Activated naive CD8-positive, alpha-beta T cell treated with anti-CD3 and anti-CD28 coated beads for 36 hours (primary cell): ENCODE measurements at regions not wholly inside any gene's neighbourhood (a gene's known extent, or its start where the extent isn't known, plus 50 kb on each side); places are given as distances from the start of the nearest gene placed in this dataset.
A peak's percentile ranks its signal among the peaks of the same experiment; 100 is the strongest.

Experiments used
- DNase-seq: peaks from one replicate; pipeline ENCODE4 v3.0.0; 2021
- H3K27ac Mint-ChIP-seq: one replicate; pipeline ENCODE4 v1.8.0; 2022; ENCODE audit warnings: mild to moderate bottlenecking, moderate library complexity, mixed read lengths
- H3K27me3 Mint-ChIP-seq: one replicate; pipeline ENCODE4 v1.8.0; 2022; ENCODE audit warnings: mild to moderate bottlenecking, mixed read lengths
- H3K36me3 Mint-ChIP-seq: one replicate; pipeline ENCODE4 v1.8.0; 2021; ENCODE audit warnings: mild to moderate bottlenecking, mixed read lengths
- H3K4me1 Mint-ChIP-seq: one replicate; pipeline ENCODE4 v1.8.0; 2021; ENCODE audit warnings: mixed read lengths
- H3K4me3 Mint-ChIP-seq: one replicate; pipeline ENCODE4 v1.8.0; 2022; ENCODE audit warnings: mild to moderate bottlenecking, moderate library complexity, mixed read lengths
- H3K9me3 Mint-ChIP-seq: one replicate; pipeline ENCODE4 v1.8.0; 2022; ENCODE audit warnings: mixed read lengths

- H3K36me3 Mint-ChIP-seq = no peaks in the 10 kb centered on the region
- H3K27ac Mint-ChIP-seq = no peak overlapping the region
- no peaks in the 10 kb centered on the region for H3K9me3 Mint-ChIP-seq
- no peak overlapping the region for H3K4me3 Mint-ChIP-seq
- peaks cover 5% of the 10 kb centered on the region for H3K4me1 Mint-ChIP-seq
- peaks cover 23% of the 10 kb centered on the region for H3K27me3 Mint-ChIP-seq
- DNase-seq = no peak
Measured at GRCh38 chr1:199780948-199781670, 246.4 kb upstream of the NR5A2 start.

DNA sequence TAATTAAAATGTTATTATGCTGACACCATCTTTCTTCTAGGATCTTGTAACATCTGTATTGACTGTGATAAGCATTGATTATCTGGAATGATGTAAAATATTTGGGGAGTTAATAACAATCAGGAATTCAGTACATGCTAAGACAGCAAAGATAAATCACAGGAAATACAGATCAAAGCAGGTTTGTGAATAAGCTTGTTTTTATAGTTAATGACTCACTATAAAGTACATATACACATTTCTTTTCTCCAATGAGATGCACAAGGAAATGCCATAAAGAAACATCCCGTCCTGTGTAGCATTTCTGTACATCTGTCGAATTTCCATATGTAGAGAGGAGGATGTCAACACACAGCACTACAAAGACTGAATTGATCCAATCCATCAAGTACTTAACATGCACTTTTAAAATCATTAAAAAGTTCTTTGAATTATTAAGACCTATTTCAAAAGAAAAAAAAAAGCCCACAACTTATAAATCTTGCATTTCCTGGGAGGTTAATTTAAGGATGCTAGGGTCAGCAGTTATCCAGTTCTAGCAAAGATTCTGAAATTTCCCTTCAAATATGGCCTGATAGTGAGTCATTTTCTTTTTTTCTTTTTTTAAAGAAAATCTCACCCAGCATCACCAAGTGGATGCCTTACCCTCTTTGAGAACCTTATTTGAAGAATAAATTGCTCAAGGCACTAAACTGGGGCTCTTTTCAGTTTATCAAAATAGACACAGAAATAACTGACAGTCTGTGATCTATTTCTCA, 243.2 kb upstream of the NR5A2 start:
- Mint-ChIP-seq H3K9me3 (no peaks in the 10 kb centered on the region), H3K27ac (no peak overlapping the region), H3K36me3 (no peaks in the 10 kb centered on the region), H3K4me1 (peaks cover 5% of the 10 kb centered on the region), H3K4me3 (no peak overlapping the region), H3K27me3 (peaks cover 17% of the 10 kb centered on the region)
- DNase-seq = no peak

- peaks cover 12% of the 10 kb centered on the region for H3K27me3 Mint-ChIP-seq
- no peaks in the 10 kb centered on the region for H3K36me3 Mint-ChIP-seq
- DNase-seq = no peak
- H3K27ac Mint-ChIP-seq = no peak overlapping the region
- peaks cover 5% of the 10 kb centered on the region for H3K4me1 Mint-ChIP-seq
- no peak overlapping the region for H3K4me3 Mint-ChIP-seq
- H3K9me3 Mint-ChIP-seq = no peaks in the 10 kb centered on the region
Measured at GRCh38 chr1:199786695-199787094, 240.8 kb upstream of the NR5A2 start.

DNA sequence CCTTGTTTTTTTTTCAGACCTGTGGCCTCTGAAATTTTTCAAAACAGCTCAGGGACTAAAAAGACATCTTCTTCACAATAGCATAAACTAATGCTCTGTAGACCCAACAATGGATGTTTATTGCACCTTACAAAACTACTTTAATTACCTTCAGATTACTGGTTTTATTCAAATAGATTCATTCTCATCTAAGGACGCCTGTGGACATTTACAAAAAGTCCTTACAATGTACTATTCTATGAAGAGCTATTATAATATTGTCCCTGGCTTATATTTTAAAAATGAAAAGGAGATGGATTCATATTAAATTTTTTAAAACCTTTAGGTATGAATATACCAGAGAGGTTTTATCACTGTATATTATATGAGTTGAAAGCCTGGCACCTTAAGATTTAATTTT, 238.4 kb upstream of the NR5A2 start:
- Mint-ChIP-seq H3K27me3 (peaks cover 2% of the 10 kb centered on the region), H3K4me1 (no peaks in the 10 kb centered on the region), H3K4me3 (no peak overlapping the region), H3K36me3 (no peaks in the 10 kb centered on the region), H3K9me3 (no peaks in the 10 kb centered on the region), H3K27ac (no peak overlapping the region)
- no peak for DNase-seq

- peaks cover 2% of the 10 kb centered on the region for H3K9me3 Mint-ChIP-seq
- no peak overlapping the region for H3K27ac Mint-ChIP-seq
- peaks cover 8% of the 10 kb centered on the region for H3K27me3 Mint-ChIP-seq
- DNase-seq = no peak
- H3K4me3 Mint-ChIP-seq = no peak overlapping the region
- no peaks in the 10 kb centered on the region for H3K4me1 Mint-ChIP-seq
- H3K36me3 Mint-ChIP-seq = no peaks in the 10 kb centered on the region
Measured at GRCh38 chr1:199791495-199791894, 236.0 kb upstream of the NR5A2 start.

GRCh38 chr1:199792874-199793273, 234.6 kb upstream of the NR5A2 start:
- peaks cover 14% of the 10 kb centered on the region for H3K27me3 Mint-ChIP-seq
- H3K4me1 Mint-ChIP-seq = no peaks in the 10 kb centered on the region
- H3K36me3 Mint-ChIP-seq = no peaks in the 10 kb centered on the region
- H3K27ac Mint-ChIP-seq = no peak overlapping the region
- no peak for DNase-seq
- peaks cover 2% of the 10 kb centered on the region for H3K9me3 Mint-ChIP-seq
- no peak overlapping the region for H3K4me3 Mint-ChIP-seq

DNA sequence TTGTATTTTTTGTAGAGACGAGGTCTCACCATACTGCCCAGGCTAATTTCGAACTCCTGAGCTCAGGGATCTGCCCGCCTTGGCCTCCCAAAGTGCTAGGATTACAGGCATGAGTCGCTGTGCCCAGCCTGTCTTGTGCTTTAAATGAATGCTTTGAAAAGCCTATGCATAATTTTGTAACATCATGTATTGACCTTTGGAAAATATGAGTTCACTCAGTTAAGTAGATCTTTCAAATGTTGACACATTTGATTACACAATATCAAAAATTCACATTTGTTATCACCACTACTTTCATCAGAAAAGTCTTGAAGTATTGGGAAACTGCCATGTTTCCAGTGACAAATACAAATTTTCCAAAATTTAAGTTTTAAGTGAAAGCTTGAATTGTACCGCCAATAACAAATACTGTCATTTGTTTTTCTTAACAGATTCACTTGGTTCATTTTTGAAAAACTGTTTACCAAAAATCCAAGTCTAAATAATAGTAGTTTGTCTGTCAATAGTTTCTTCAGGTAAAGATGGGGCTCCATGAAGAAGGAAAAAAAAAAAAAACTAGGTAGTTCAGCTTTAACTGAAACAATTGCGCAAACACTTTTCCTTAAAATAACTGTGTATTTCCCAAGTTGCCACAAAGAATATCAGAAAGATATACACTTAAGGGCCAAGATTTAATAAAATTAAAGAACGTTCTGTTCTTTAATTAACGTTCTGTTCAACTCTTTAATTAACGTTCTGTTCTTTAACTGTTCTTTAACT, 233.2 kb upstream of the NR5A2 start:
- peak; percentile 0 for DNase-seq
- Mint-ChIP-seq H3K9me3 (peaks cover 2% of the 10 kb centered on the region), H3K27me3 (peaks cover 18% of the 10 kb centered on the region), H3K36me3 (no peaks in the 10 kb centered on the region), H3K4me1 (no peaks in the 10 kb centered on the region), H3K27ac (no peak overlapping the region), H3K4me3 (no peak overlapping the region)

- peaks cover 38% of the 10 kb centered on the region for H3K27me3 Mint-ChIP-seq
Measured at GRCh38 chr1:199799116-199799515, 228.4 kb upstream of the NR5A2 start.

DNA sequence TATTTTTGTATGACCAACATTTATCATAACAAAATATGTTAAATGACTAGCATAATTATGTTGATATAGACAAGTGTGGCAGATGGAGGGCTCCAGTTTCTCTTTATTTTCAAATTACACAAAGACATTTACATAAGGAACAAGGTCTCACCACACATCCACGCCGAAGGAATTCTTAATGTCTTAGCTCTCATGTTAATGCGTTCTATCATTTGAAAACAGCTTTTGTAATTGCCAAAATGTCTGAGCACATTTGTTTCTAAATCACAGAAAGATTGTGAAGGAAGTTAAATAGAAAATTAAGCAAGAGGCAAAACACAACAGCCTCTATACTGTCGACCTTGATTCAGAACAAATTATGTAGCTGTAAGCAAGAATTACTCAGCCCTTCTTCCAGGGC, 223.0 kb upstream of the NR5A2 start:
- Mint-ChIP-seq H3K4me3 (no peak overlapping the region), H3K36me3 (no peaks in the 10 kb centered on the region), H3K4me1 (no peaks in the 10 kb centered on the region), H3K27me3 (peaks cover 42% of the 10 kb centered on the region), H3K27ac (no peak overlapping the region), H3K9me3 (no peaks in the 10 kb centered on the region)
- no peak for DNase-seq

More at GRCh38 chr1:199799116-199799515, 228.4 kb upstream of the NR5A2 start:
- Mint-ChIP-seq H3K27ac (no peak overlapping the region), H3K4me1 (no peaks in the 10 kb centered on the region), H3K9me3 (peaks cover 2% of the 10 kb centered on the region), H3K36me3 (no peaks in the 10 kb centered on the region), H3K4me3 (no peak overlapping the region)
- DNase-seq = no peak

DNA sequence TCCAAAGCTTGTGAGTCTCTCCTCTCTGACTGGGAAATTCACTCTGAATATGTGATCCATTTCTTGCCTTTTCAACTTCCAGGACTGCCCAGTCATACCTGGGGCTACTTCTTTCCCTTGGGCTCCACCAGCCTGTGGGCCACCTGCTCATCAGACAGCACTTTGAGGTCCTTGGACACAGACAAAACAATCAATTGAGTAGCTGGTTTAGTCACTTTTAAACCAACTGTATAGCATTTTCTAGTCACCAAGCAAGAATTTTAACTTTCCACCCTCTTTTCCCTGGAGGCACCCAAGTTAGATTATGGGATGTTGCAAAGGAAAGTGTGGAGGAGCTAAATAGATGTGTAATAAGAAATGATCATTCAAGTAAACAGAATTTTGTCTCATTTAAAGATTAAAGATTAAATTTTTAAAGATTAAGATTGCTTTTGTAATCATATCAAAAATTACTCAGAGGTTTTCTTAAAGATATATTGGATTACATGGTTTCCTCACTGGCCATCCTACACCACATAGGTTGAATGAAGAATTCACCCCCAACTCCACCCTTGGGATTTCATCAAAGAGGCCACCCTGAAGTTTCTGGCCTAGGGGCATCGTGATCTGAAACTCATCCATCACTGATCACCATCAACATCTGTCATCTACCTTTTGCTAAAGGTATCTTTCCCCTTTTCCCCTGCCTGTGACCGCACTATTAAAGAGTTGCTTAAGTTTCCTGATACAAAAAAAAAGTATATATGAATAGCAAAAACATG, 219.2 kb upstream of the NR5A2 start:
- H3K27ac Mint-ChIP-seq = no peak overlapping the region
- peaks cover 5% of the 10 kb centered on the region for H3K4me1 Mint-ChIP-seq
- DNase-seq = no peak
- H3K36me3 Mint-ChIP-seq = no peaks in the 10 kb centered on the region
- no peaks in the 10 kb centered on the region for H3K9me3 Mint-ChIP-seq
- no peak overlapping the region for H3K4me3 Mint-ChIP-seq
- peaks cover 37% of the 10 kb centered on the region for H3K27me3 Mint-ChIP-seq

DNA sequence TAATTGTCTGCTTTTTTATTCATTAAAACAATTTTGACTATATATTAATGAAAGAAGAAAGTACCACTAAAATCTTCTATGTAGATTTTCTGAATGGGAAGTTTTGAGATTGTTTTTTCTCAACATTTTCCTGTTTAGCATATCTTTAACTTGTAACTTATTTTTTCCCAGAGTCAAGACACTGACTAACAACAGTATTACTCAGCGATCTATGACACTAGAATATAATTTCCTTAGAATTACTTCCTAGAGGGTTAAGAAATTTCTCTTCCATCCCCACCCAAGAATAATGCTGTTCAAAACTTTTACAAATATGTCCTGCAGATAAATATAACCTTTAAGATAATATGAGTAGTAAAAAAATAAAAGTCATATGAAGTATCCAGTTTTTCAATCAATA, 218.2 kb upstream of the NR5A2 start:
- Mint-ChIP-seq H3K27ac (no peak overlapping the region), H3K4me3 (no peak overlapping the region), H3K9me3 (no peaks in the 10 kb centered on the region), H3K27me3 (peaks cover 31% of the 10 kb centered on the region), H3K36me3 (no peaks in the 10 kb centered on the region), H3K4me1 (peaks cover 5% of the 10 kb centered on the region)
- no peak for DNase-seq

- no peak for DNase-seq
- H3K27me3 Mint-ChIP-seq = peaks cover 16% of the 10 kb centered on the region
- peaks cover 2% of the 10 kb centered on the region for H3K9me3 Mint-ChIP-seq
- H3K27ac Mint-ChIP-seq = no peak overlapping the region
- peaks cover 5% of the 10 kb centered on the region for H3K4me1 Mint-ChIP-seq
- no peaks in the 10 kb centered on the region for H3K36me3 Mint-ChIP-seq
- H3K4me3 Mint-ChIP-seq = no peak overlapping the region
Measured at GRCh38 chr1:199811163-199811562, 216.3 kb upstream of the NR5A2 start.

DNA sequence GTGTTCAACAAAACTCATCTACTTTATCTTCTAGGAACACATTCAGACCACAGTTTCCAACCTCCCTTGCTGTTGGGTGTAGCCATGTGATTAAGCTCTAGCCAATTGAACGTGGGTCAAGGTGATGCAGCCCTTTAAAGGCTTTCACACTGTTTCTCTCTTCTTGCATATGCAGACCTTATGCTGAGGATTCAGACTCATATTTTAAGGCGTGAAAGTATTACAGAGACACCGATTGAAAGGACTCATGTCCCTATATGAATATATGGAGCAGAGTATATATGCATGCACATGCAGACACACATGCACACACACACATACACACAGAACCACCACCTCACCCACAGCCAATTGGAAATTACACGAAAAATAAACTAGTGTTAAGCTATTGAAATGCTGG, 214.3 kb upstream of the NR5A2 start:
- Mint-ChIP-seq H3K4me1 (peaks cover 5% of the 10 kb centered on the region), H3K27me3 (peaks cover 20% of the 10 kb centered on the region), H3K36me3 (no peaks in the 10 kb centered on the region), H3K9me3 (peaks cover 2% of the 10 kb centered on the region), H3K27ac (no peak overlapping the region), H3K4me3 (no peak overlapping the region)
- no peak for DNase-seq

GRCh38 chr1:199815947-199816346, 211.6 kb upstream of the NR5A2 start:
- Mint-ChIP-seq H3K27ac (no peak overlapping the region), H3K27me3 (peaks cover 31% of the 10 kb centered on the region), H3K36me3 (no peaks in the 10 kb centered on the region), H3K9me3 (peaks cover 3% of the 10 kb centered on the region), H3K4me1 (peaks cover 13% of the 10 kb centered on the region), H3K4me3 (no peak overlapping the region)
- DNase-seq = no peak

DNA sequence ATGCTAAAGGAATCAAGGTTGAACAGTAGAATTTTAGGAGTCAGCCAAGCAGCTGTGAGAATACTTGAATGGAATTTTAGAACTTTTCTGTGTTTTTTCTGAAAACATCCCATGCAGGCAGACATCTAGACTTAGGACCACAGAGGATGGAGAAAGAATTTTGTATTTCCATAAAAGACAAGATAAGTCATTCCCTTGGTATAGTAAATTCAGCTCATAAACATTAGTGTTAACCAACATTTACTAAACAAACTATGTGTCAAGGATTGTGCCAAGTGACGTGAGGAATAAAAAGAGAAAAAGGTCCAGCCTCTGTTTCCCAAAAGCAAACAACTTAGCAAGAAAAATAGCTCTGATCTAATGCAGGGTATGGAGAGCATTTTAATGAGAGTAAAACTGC, 210.2 kb upstream of the NR5A2 start:
- Mint-ChIP-seq H3K27ac (no peak overlapping the region), H3K9me3 (peaks cover 3% of the 10 kb centered on the region), H3K27me3 (peaks cover 32% of the 10 kb centered on the region), H3K4me1 (peaks cover 17% of the 10 kb centered on the region), H3K4me3 (no peak overlapping the region), H3K36me3 (no peaks in the 10 kb centered on the region)
- DNase-seq = no peak
